ENCODE measurements at regions not wholly inside any gene's neighbourhood (a gene's known extent, or its start where the extent isn't known, plus 50 kb on each side); places are given as distances from the start of the nearest gene placed in this dataset.

GRCh38 chr1:234963904-234964702 lies 164.5 kb downstream of the TOMM20 start (continued):
- TF ChIP-seq ZNF76 (CRISPR knock-in tag; IDR thresholded peaks at IDR 0.05; ENCODE audit: borderline replicate concordance) (0 out of 2 replicates have a peak, but pooled peaks have one; percentile 24), RCOR1 (IDR thresholded peaks at IDR 0.05; ENCODE audit: borderline replicate concordance in 1 of 2, low read depth in 2 of 2, low read length in 2 of 2) (peak in 1 of 2 experiments; percentile 25; a peak in 1 of 4 replicates)

- FAIRE-seq (peak; percentile 68), DNase-seq (ENCODE audit: extremely low read depth in 1 of 4, low spot score in 3 of 4) (peak; percentile 60 to 80 (median 70)), ATAC-seq (peak; percentile 64)
- Histone ChIP-seq H3K27ac (ENCODE audit: extremely low read depth, low read depth, low read length) (peak overlapping the region; percentile 82), H3K36me3 (ENCODE audit: control insufficient read depth, insufficient read depth, low read length) (no peaks in the 10 kb centered on the region), H4K20me1 (replicated peaks; ENCODE audit: control insufficient read depth, insufficient read depth, low read length) (no peaks in the 10 kb centered on the region), H3K4me1 (replicated peaks in 1 of 2; ENCODE audit: control insufficient read depth in 2 of 2, insufficient read depth in 2 of 2, low read length in 2 of 2) (peaks cover 27 to 66% of the 10 kb centered on the region in 2 experiments), H3K4me2 (ENCODE audit: insufficient read depth, low read length) (peak overlapping the region; percentile 44), H3K9ac (ENCODE audit: insufficient read depth in 1 of 2, low read depth in 2 of 2, low read length in 2 of 2) (peak overlapping the region in 1 of 2 experiments; percentile 52; a peak in 2 of 4 replicates), H3K9me3 (replicated peaks; ENCODE audit: control insufficient read depth, insufficient read depth, low read depth, low read length) (no peaks in the 10 kb centered on the region; the same call in none of the 2 replicates), H3K9me1 (ENCODE audit: control insufficient read depth, insufficient read depth, low read length) (no peaks in the 10 kb centered on the region), H3K79me2 (ENCODE audit: control insufficient read depth, insufficient read depth, low read length) (no peaks in the 10 kb centered on the region), H3K4me3 (no peak overlapping the region), H3K27me3 (ENCODE audit: control insufficient read depth in 2 of 2, insufficient read depth in 2 of 2, low read length in 2 of 2) (no peaks in the 10 kb centered on the region), H2AFZ (ENCODE audit: low read depth, low read length) (peak overlapping the region; percentile 94)
- in situ Hi-C loops (cut with MboI), result no loop called here
- POLR2A ChIA-PET, result interaction anchor here (0.6 to 1.3 kb wide), 6 partner anchors 10 to 359 kb away, joined by 3 to 7 read pairs (median 3); no protein-coding TSS in a partner anchor
- 30% methylated on average over 15 of the region's 15 CpGs for WGBS (ENCODE audit: insufficient coverage, low coverage, missing lambda C conversion rate)
- intact Hi-C loops (cut with micrococcal nuclease), result loop anchor here (2.0 to 5.0 kb wide), 4 partner anchors 87 to 466 kb away; no protein-coding TSS in a partner anchor
- CTCF ChIA-PET (ENCODE audit: low intra/inter-chr PET ratio), result no interaction called here
- BruUV-seq (replicated peaks), result no TSS peak
- no peak for TF ChIP-seq ZNF436 (CRISPR knock-in tag; IDR thresholded peaks at IDR 0.05)
- TF ChIP-seq NELFE (IDR thresholded peaks at IDR 0.05; ENCODE audit: insufficient read depth, insufficient read length), result no peak
- TF ChIP-seq E2F5 (CRISPR knock-in tag; IDR thresholded peaks at IDR 0.05), result no peak
- TF ChIP-seq ZNF277 (CRISPR knock-in tag; IDR thresholded peaks at IDR 0.05; ENCODE audit: borderline replicate concordance), result no peak
- no peak for TF ChIP-seq CREBBP (IDR thresholded peaks at IDR 0.05; ENCODE audit: low read depth, low read length)
- no peak for TF ChIP-seq SMAD1 (IDR thresholded peaks at IDR 0.05; ENCODE audit: low read depth, low read length, partially characterized antibody)
- TF ChIP-seq ZFPM2 (CRISPR knock-in tag; IDR thresholded peaks at IDR 0.05), result no peak
- TF ChIP-seq STAT5A (IDR thresholded peaks at IDR 0.05; ENCODE audit: borderline replicate concordance, low read length), result no peak
- TF ChIP-seq ZNF449 (CRISPR knock-in tag; IDR thresholded peaks at IDR 0.05), result peak; percentile 92
- TF ChIP-seq KLF1 (tag; IDR thresholded peaks at IDR 0.05), result no peak
- no peak for TF ChIP-seq RBM14 (IDR thresholded peaks at IDR 0.05; ENCODE audit: borderline replicate concordance, insufficient read depth, low read depth, low read length)
- TF ChIP-seq MCM5 (IDR thresholded peaks at IDR 0.05; ENCODE audit: low read depth), result no peak
- no peak for TF ChIP-seq ZNF212 (CRISPR knock-in tag; IDR thresholded peaks at IDR 0.05)
- TF ChIP-seq E2F3 (CRISPR knock-in tag; IDR thresholded peaks at IDR 0.05), result peak; percentile 83
Measured at GRCh38 chr1:234963180-234963903, 165.3 kb downstream of the TOMM20 start.

Measured in K562 (cell line).